GM23338 (cell line): ENCODE measurements at regions not wholly inside any gene's neighbourhood (a gene's known extent, or its start where the extent isn't known, plus 50 kb on each side); places are given as distances from the start of the nearest gene placed in this dataset.

Experiments
- ATAC-seq: fragments of 200-7000 bp; cut with Tn5 transposase; 3 replicates; pipeline ENCODE4 v1.9.1; 2020
- DNase-seq: peaks from one replicate; pipeline ENCODE4 v3.0.0-alpha.2; 2015; ENCODE audit warnings: low spot score
- H2AFZ ChIP-seq: fragments of 200-600 bp; sonication (generic); 2 replicates; pipeline ENCODE4 v1.8.0; 2016; ENCODE audit warnings: antibody characterized with exemption, mild to moderate bottlenecking, moderate library complexity
- H3F3A ChIP-seq: fragments of 200-600 bp; sonication (generic); replicated peaks from 2 replicates; pipeline ENCODE4 v1.8.0; 2017; ENCODE audit warnings: antibody characterized with exemption, mixed run types, low read depth
- H3K27ac ChIP-seq: fragments of 200-600 bp; sonication (generic); 2 replicates; pipeline ENCODE4 v1.6.1; 2016; ENCODE audit warnings: low read depth
- H3K27me3 ChIP-seq: fragments of 200-600 bp; sonication (generic); 2 replicates; pipeline ENCODE4 v1.8.0; 2016; ENCODE audit warnings: mild to moderate bottlenecking, mixed run types, moderate library complexity; ENCODE audit not compliant: insufficient read depth
- H3K36me3 ChIP-seq: fragments of 200-600 bp; sonication (generic); 2 replicates; pipeline ENCODE4 v1.8.0; 2016; ENCODE audit warnings: mild to moderate bottlenecking; ENCODE audit not compliant: insufficient read depth
- H3K4me1 ChIP-seq: fragments of 200-600 bp; sonication (generic); 2 replicates; pipeline ENCODE4 v1.8.0; 2016; ENCODE audit warnings: mild to moderate bottlenecking, moderate library complexity; ENCODE audit not compliant: insufficient read depth
- H3K4me2 ChIP-seq: fragments of 200-600 bp; sonication (generic); 2 replicates; pipeline ENCODE4 v1.7.1; 2017; ENCODE audit warnings: mixed run types
- H3K4me3 ChIP-seq: fragments of 200-600 bp; sonication (generic); 2 replicates; pipeline ENCODE4 v1.6.1; 2016; ENCODE audit warnings: mixed run types
- H3K79me2 ChIP-seq: fragments of 200-600 bp; sonication (generic); replicated peaks from 2 replicates; pipeline ENCODE4 v1.8.0; 2017; ENCODE audit warnings: mild to moderate bottlenecking; ENCODE audit not compliant: insufficient read depth
- H3K9me2 ChIP-seq: fragments of 200-600 bp; sonication (generic); 2 replicates; pipeline ENCODE4 v1.8.0; 2017; ENCODE audit not compliant: insufficient read depth
- H4K20me1 ChIP-seq: fragments of 200-600 bp; sonication (generic); replicated peaks from 2 replicates; pipeline ENCODE4 v1.8.0; 2017; ENCODE audit warnings: mild to moderate bottlenecking; ENCODE audit not compliant: insufficient read depth
- H3K27ac Mint-ChIP-seq: 2 replicates; pipeline ENCODE4 v1.8.0; 2020; ENCODE audit warnings: inconsistent platforms, mild to moderate bottlenecking, moderate library complexity, mixed read lengths
- H3K27me3 Mint-ChIP-seq: 3 replicates; pipeline ENCODE4 v1.8.0; 2022; ENCODE audit warnings: low read depth, mild to moderate bottlenecking, moderate library complexity, mixed read lengths, inconsistent platforms; ENCODE audit not compliant: insufficient read depth, poor library complexity
- H3K36me3 Mint-ChIP-seq: 3 replicates; pipeline ENCODE4 v1.8.0; 2021; ENCODE audit warnings: low read depth, mild to moderate bottlenecking, inconsistent platforms, moderate library complexity, mixed read lengths
- H3K4me1 Mint-ChIP-seq: 3 replicates; pipeline ENCODE4 v1.8.0; 2020; ENCODE audit warnings: mild to moderate bottlenecking, inconsistent platforms, mixed read lengths
- H3K4me3 Mint-ChIP-seq: 3 replicates; pipeline ENCODE4 v1.8.0; 2021; ENCODE audit warnings: moderate library complexity, mild to moderate bottlenecking, inconsistent platforms, mixed read lengths
- H3K9me3 Mint-ChIP-seq: 3 replicates; pipeline ENCODE4 v1.8.0; 2020; ENCODE audit warnings: moderate library complexity, mild to moderate bottlenecking, inconsistent platforms, mixed read lengths
- CREB1 ChIP-seq: fragments of 250-450 bp; sonication (Bioruptor Pico); IDR thresholded peaks from 2 replicates; pipeline ENCODE4 v1.5.0; 2020; ENCODE audit warnings: low read depth, mild to moderate bottlenecking, moderate library complexity
- ETS1 ChIP-seq: IDR thresholded peaks from 2 replicates; pipeline ENCODE4 v1.6.1; 2016; ENCODE audit warnings: antibody characterized with exemption
- EZH2 ChIP-seq: fragments of 200-600 bp; sonication (generic); IDR thresholded peaks from one replicate; pipeline ENCODE4 v1.8.0; 2017; ENCODE audit warnings: antibody characterized with exemption, mild to moderate bottlenecking, low read depth; ENCODE audit not compliant: unreplicated experiment
- EZH2phosphoT487 ChIP-seq: fragments of 200-600 bp; sonication (generic); IDR thresholded peaks from one replicate; pipeline ENCODE4 v1.8.1; 2018; ENCODE audit warnings: antibody characterized with exemption; ENCODE audit not compliant: unreplicated experiment
- JUNB ChIP-seq: IDR thresholded peaks from one replicate; pipeline ENCODE4 v1.6.1; 2016; ENCODE audit warnings: antibody characterized with exemption; ENCODE audit not compliant: unreplicated experiment
- NANOG ChIP-seq: IDR thresholded peaks from 2 replicates; pipeline ENCODE4 v1.6.1; 2016; ENCODE audit warnings: antibody characterized with exemption, borderline replicate concordance
- POLR2AphosphoS5 ChIP-seq: IDR thresholded peaks from 2 replicates; pipeline ENCODE4 v1.6.1; 2016; ENCODE audit warnings: antibody characterized with exemption, low read depth
- REST ChIP-seq: IDR thresholded peaks from one replicate; pipeline ENCODE4 v1.6.1; 2018; ENCODE audit warnings: antibody characterized with exemption; ENCODE audit not compliant: unreplicated experiment
- STAT1 ChIP-seq: IDR thresholded peaks from one replicate; pipeline ENCODE4 v1.6.1; 2016; ENCODE audit warnings: antibody characterized with exemption; ENCODE audit not compliant: unreplicated experiment
- ZNF114 ChIP-seq: fragments of 250-450 bp; sonication (Bioruptor Pico); IDR thresholded peaks from 2 replicates; pipeline ENCODE4 v1.5.0; 2020; ENCODE audit warnings: mild to moderate bottlenecking, moderate library complexity
- ZNF462 ChIP-seq: fragments of 250-450 bp; sonication (Bioruptor Pico); IDR thresholded peaks from 2 replicates; pipeline ENCODE4 v1.5.0; 2020; ENCODE audit warnings: mild to moderate bottlenecking, moderate library complexity

- Histone ChIP-seq H3K4me1 (peaks cover 35% of the 10 kb centered on the region), H3K79me2 (no peaks in the 10 kb centered on the region), H3K9me2 (no peaks in the 10 kb centered on the region), H3K4me3 (no peak overlapping the region), H3K27ac (no peak overlapping the region), H4K20me1 (no peaks in the 10 kb centered on the region), H3K36me3 (no peaks in the 10 kb centered on the region), H3K27me3 (no peaks in the 10 kb centered on the region), H2AFZ (peak overlapping the region; percentile 18; the same call in 1 of the 2 replicates), H3F3A (no peaks in the 10 kb centered on the region), H3K4me2 (no peak overlapping the region)
- no peak overlapping the region for H3K4me3 Mint-ChIP-seq
- H3K4me1 Mint-ChIP-seq: peaks cover 25% of the 10 kb centered on the region
- no peak for TF ChIP-seq ZNF114 (CRISPR knock-in tag)
- no peak for TF ChIP-seq CREB1 (CRISPR knock-in tag)
- TF ChIP-seq ETS1: no peak
- no peak for TF ChIP-seq EZH2phosphoT487
- no peak for TF ChIP-seq NANOG
- no peak for TF ChIP-seq EZH2
- no peak for TF ChIP-seq ZNF462 (CRISPR knock-in tag)
- TF ChIP-seq STAT1: no peak
- TF ChIP-seq POLR2AphosphoS5: no peak
- TF ChIP-seq JUNB: no peak
- TF ChIP-seq REST: no peak
- ATAC-seq: peak; percentile 45
- no peaks in the 10 kb centered on the region for H3K36me3 Mint-ChIP-seq
- peak; percentile 7 for DNase-seq
- H3K9me3 Mint-ChIP-seq: no peaks in the 10 kb centered on the region; the same call in 2 of the 3 replicates
- H3K27me3 Mint-ChIP-seq: peaks cover 5% of the 10 kb centered on the region
- H3K27ac Mint-ChIP-seq: peak overlapping the region; percentile 80
These were observed 531.3 kb upstream of the ALCAM start for GRCh38 chr3:104835376-104835775.
